GM23338 (cell line): ENCODE measurements at regions not wholly inside any gene's neighbourhood (a gene's known extent, or its start where the extent isn't known, plus 50 kb on each side); places are given as distances from the start of the nearest gene placed in this dataset.

Experiments used
- EZH2 ChIP-seq: fragments of 200-600 bp; sonication (generic); IDR thresholded peaks from one replicate; pipeline ENCODE4 v1.8.0; 2017; ENCODE audit warnings: antibody characterized with exemption, mild to moderate bottlenecking, low read depth; ENCODE audit not compliant: unreplicated experiment
- EZH2phosphoT487 ChIP-seq: fragments of 200-600 bp; sonication (generic); IDR thresholded peaks from one replicate; pipeline ENCODE4 v1.8.1; 2018; ENCODE audit warnings: antibody characterized with exemption; ENCODE audit not compliant: unreplicated experiment
- POLR2AphosphoS5 ChIP-seq: IDR thresholded peaks from 2 replicates; pipeline ENCODE4 v1.6.1; 2016; ENCODE audit warnings: antibody characterized with exemption, low read depth
- TF ChIP-seq, protein P1 (sequence below), 2 experiments: fragments of 200-600 bp in 1 of 2; sonication (generic) in 1 of 2; conservative IDR thresholded peaks; 2 replicates each; pipeline versions ENCODE4 v1.5.1 to v1.6.1; 2016 to 2017; ENCODE audit warnings: antibody characterized with exemption in 2 of 2, low read depth in 2 of 2, mild to moderate bottlenecking in 2 of 2, moderate library complexity in 1 of 2

DNA sequence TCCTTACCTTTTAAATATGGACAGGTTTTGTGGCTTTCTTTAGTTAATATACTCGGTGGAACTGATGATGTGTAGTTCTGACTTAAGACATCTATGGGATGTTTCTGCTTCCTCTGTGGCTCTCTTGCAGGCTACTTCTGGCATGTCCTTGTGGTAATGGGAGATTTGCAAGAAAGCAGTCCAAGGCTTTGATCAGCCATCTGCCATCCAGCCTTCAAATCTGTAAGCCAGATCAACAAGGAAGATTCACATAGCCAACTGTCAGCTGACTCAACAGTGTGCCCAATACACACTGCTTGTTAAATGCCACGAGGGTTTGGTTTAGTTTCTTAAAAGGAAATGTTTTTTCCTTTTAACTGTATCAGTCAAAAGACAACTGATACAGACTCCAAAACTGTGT, 722.2 kb upstream of the CHRM3 start:
- TF ChIP-seq EZH2 (no peak), POLR2AphosphoS5 (no peak), EZH2phosphoT487 (no peak)
- TF ChIP-seq, protein P1, sequence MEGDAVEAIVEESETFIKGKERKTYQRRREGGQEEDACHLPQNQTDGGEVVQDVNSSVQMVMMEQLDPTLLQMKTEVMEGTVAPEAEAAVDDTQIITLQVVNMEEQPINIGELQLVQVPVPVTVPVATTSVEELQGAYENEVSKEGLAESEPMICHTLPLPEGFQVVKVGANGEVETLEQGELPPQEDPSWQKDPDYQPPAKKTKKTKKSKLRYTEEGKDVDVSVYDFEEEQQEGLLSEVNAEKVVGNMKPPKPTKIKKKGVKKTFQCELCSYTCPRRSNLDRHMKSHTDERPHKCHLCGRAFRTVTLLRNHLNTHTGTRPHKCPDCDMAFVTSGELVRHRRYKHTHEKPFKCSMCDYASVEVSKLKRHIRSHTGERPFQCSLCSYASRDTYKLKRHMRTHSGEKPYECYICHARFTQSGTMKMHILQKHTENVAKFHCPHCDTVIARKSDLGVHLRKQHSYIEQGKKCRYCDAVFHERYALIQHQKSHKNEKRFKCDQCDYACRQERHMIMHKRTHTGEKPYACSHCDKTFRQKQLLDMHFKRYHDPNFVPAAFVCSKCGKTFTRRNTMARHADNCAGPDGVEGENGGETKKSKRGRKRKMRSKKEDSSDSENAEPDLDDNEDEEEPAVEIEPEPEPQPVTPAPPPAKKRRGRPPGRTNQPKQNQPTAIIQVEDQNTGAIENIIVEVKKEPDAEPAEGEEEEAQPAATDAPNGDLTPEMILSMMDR (conservative IDR thresholded peaks at IDR 0.05; ENCODE audit: low read depth in 2 of 2) = no peak
